Raji (cell line): ENCODE measurements at regions not wholly inside any gene's neighbourhood (a gene's known extent, or its start where the extent isn't known, plus 50 kb on each side); places are given as distances from the start of the nearest gene placed in this dataset.

Experiments
- POLR2A ChIP-seq: IDR thresholded peaks from 2 replicates; pipeline ENCODE4 v1.6.1; 2011; ENCODE audit warnings: low read depth, low read length, control low read depth; ENCODE audit not compliant: insufficient read depth

- TF ChIP-seq POLR2A = no peak
Measured at GRCh38 chr3:72032441-72033135, 247.6 kb upstream of the PROK2 start.

DNA sequence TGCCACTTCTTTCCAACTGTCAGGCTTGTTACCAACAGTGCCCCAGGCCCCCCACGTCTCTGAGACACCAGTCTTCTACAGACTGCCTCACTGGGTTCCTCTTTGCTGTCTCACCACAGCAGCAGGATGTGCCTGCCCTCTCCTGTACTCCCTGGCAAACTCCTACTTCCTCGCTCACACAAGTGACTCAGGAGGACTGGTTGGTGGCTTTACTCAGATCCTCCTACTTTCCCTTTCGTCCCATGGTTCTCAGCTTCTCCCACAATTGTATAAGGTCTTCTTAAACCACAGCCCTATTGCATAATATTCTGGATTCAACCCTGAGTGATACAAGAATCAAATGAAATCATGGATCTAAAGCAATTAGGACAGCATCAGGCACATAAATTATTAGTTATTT lies 246.6 kb upstream of the PROK2 start:
- TF ChIP-seq POLR2A = no peak

DNA sequence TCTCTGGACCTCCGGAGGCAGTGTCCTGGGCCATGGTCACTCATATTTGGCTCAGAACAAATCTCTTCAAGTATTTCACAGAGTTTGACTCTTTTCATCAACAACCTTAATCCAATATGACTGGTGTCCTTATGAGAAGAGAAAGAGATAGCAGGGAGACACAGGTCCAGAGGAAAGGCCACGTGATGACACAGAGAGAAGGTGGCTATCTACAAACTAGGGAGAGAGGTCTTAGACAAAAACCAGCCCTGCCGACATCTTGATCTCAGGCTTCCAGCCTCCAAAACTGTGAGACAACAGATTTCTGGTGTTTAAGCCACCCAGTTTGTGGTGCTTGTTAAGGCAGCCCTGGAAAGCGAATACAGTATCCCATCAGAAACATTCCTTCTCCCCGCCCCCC lies 237.1 kb upstream of the PROK2 start:
- no peak for TF ChIP-seq POLR2A

DNA sequence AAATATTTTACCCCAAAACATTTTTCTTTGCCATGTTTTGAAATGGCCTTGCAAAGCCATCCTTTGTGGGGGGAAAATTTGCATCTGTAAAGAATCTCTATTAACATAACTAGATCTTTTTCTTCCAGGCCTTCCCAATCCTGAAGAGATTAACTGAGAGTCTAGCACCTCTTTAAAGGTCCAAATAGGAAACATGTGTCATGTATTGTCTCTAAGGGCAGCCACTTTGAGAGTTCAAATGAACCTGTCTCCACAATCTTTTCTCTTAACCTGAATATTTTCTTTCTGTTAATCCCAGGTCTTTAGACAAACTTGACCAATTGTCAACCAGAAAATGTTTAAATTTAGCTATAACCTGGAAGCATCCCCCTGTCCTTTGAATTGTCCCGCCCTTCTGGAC lies 236.6 kb upstream of the PROK2 start:
- TF ChIP-seq POLR2A = no peak

GRCh38 chr3:72018343-72018984 lies 233.5 kb upstream of the PROK2 start:
- no peak for TF ChIP-seq POLR2A

GRCh38 chr3:72017935-72018334 lies 233.0 kb upstream of the PROK2 start:
- TF ChIP-seq POLR2A = no peak

- TF ChIP-seq POLR2A = no peak
Measured at GRCh38 chr3:72017311-72017710, 232.4 kb upstream of the PROK2 start.

DNA sequence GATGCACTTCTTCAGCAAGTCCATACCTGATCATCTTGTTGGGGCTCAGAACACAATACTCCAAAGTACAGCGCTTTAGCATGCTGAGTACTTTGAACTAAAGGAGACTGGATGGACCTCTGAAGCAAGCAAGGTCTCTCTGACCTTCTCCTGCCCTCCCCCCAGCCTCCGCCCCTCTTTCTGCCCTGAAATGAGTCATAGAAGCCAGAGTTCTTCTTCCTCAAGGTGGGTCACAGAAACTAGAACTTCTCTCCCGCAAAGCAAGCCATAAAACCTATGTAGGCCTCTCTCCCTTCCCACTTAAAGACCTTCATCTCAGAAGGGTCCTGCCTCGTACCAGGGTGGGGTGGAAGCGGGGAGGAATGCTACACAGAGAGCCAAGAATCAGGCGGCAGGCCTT lies 230.5 kb upstream of the PROK2 start:
- TF ChIP-seq POLR2A = no peak

- no peak for TF ChIP-seq POLR2A
Measured at GRCh38 chr3:72013084-72013483, 228.1 kb upstream of the PROK2 start.

DNA sequence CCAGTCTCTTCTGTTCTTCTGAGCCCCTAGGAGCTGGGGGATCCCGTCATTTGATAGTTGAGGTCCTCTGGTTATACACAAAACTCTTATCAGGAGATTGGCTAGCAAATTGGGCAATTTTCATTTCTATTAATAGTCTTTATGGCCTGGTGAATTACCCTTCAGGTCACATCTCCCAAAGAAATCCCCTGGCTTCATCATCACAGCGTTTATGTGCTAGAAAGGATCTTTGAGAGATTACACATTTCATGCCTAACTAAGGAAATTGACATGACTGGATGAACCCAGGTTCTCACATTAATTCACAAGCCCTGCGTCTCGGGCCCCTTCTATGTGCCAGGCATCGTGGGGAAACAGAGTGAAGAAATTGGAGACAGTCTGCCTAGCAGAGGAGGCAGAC lies 227.4 kb upstream of the PROK2 start:
- no peak for TF ChIP-seq POLR2A

DNA sequence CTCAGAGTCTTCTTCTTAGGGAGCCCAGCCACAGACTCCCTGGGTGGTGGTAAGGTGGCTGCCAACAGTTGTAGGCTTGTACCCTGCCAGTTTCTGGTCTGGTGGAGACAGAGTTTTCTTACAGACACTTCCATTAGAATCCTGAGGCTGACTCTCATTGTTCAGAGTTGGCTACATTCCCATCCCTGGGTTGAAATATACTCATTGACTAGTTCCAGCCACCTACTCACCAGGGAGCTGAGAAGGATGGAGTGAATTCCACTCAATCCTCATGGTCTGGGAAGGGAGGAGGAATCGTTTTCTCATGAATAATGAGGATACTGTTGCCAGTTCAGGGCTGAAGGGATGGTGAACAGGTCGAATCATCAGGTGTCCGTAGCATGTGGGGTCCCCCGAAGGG lies 226.5 kb upstream of the PROK2 start:
- no peak for TF ChIP-seq POLR2A

GRCh38 chr3:72009851-72010443 lies 225.0 kb upstream of the PROK2 start:
- no peak for TF ChIP-seq POLR2A

DNA sequence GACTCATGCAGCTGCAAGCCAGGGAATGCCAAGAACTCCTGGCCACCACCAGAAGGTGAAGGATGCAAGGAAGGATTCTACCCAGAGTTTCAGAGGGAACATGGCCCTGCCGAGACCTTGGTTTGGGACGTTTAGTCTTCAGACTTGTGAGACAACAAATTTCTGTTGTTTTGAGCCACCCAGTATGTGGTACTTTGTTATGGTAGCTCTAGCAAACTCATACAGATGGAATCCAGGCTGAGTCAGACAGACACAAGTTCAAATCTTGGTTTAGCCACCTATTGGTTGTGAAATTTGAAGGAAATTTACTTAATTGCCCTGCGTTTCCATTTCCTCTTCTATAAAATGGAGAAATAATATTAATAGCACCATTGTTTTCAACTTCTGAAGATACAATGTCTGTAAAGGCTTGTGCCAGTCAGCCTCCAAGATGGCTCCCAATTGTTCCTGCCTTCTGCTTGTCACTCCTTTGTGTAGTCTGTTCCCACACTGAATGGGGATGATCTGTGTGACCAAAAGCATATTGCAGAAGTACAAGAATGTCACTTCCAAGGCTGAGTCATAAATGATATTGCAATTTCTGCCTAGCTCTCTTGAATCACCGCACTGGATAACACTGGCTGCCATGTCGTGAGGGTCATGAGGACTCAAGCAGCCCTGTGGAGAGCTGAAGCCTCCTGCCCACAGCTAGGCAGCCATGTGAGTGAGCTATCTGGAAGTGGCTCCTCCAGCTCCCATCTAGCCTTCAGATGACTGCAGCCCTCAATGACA lies 223.5 kb upstream of the PROK2 start:
- no peak for TF ChIP-seq POLR2A

- no peak for TF ChIP-seq POLR2A
Measured at GRCh38 chr3:72006631-72007556, 221.9 kb upstream of the PROK2 start.
